H1 (cell line): ENCODE measurements at regions not wholly inside any gene's neighbourhood (a gene's known extent, or its start where the extent isn't known, plus 50 kb on each side); places are given as distances from the start of the nearest gene placed in this dataset.

Source experiments
- TF ChIP-seq, protein P1 (sequence below): fragments of 300-600 bp; sonication (generic); IDR thresholded peaks from 2 replicates; pipeline ENCODE4 v1.7.1; 2012; ENCODE audit warnings: low read length, moderate library complexity, mild to moderate bottlenecking, inconsistent platforms; ENCODE audit not compliant: insufficient replicate concordance

DNA sequence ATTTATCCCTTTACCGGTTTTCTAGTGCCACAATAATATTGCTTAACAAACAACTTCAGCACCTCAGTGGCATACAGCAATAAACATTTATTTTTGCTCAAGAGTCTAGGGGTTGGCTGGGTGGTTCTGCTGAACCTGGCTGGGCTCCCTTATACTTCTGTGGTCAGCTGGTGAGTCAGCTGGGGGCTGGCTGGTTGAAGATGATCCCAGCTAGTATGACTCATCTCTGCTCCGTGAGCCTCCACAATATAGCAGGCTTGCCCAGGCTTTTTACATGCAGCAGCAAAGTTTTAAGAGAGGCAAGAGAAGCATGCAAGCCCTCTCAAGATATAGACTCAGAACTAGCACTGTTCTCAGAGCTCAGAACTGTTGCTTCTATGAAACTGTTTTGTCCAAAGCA, 523.5 kb upstream of the CLINT1 start (continued):
- TF ChIP-seq, protein P1, sequence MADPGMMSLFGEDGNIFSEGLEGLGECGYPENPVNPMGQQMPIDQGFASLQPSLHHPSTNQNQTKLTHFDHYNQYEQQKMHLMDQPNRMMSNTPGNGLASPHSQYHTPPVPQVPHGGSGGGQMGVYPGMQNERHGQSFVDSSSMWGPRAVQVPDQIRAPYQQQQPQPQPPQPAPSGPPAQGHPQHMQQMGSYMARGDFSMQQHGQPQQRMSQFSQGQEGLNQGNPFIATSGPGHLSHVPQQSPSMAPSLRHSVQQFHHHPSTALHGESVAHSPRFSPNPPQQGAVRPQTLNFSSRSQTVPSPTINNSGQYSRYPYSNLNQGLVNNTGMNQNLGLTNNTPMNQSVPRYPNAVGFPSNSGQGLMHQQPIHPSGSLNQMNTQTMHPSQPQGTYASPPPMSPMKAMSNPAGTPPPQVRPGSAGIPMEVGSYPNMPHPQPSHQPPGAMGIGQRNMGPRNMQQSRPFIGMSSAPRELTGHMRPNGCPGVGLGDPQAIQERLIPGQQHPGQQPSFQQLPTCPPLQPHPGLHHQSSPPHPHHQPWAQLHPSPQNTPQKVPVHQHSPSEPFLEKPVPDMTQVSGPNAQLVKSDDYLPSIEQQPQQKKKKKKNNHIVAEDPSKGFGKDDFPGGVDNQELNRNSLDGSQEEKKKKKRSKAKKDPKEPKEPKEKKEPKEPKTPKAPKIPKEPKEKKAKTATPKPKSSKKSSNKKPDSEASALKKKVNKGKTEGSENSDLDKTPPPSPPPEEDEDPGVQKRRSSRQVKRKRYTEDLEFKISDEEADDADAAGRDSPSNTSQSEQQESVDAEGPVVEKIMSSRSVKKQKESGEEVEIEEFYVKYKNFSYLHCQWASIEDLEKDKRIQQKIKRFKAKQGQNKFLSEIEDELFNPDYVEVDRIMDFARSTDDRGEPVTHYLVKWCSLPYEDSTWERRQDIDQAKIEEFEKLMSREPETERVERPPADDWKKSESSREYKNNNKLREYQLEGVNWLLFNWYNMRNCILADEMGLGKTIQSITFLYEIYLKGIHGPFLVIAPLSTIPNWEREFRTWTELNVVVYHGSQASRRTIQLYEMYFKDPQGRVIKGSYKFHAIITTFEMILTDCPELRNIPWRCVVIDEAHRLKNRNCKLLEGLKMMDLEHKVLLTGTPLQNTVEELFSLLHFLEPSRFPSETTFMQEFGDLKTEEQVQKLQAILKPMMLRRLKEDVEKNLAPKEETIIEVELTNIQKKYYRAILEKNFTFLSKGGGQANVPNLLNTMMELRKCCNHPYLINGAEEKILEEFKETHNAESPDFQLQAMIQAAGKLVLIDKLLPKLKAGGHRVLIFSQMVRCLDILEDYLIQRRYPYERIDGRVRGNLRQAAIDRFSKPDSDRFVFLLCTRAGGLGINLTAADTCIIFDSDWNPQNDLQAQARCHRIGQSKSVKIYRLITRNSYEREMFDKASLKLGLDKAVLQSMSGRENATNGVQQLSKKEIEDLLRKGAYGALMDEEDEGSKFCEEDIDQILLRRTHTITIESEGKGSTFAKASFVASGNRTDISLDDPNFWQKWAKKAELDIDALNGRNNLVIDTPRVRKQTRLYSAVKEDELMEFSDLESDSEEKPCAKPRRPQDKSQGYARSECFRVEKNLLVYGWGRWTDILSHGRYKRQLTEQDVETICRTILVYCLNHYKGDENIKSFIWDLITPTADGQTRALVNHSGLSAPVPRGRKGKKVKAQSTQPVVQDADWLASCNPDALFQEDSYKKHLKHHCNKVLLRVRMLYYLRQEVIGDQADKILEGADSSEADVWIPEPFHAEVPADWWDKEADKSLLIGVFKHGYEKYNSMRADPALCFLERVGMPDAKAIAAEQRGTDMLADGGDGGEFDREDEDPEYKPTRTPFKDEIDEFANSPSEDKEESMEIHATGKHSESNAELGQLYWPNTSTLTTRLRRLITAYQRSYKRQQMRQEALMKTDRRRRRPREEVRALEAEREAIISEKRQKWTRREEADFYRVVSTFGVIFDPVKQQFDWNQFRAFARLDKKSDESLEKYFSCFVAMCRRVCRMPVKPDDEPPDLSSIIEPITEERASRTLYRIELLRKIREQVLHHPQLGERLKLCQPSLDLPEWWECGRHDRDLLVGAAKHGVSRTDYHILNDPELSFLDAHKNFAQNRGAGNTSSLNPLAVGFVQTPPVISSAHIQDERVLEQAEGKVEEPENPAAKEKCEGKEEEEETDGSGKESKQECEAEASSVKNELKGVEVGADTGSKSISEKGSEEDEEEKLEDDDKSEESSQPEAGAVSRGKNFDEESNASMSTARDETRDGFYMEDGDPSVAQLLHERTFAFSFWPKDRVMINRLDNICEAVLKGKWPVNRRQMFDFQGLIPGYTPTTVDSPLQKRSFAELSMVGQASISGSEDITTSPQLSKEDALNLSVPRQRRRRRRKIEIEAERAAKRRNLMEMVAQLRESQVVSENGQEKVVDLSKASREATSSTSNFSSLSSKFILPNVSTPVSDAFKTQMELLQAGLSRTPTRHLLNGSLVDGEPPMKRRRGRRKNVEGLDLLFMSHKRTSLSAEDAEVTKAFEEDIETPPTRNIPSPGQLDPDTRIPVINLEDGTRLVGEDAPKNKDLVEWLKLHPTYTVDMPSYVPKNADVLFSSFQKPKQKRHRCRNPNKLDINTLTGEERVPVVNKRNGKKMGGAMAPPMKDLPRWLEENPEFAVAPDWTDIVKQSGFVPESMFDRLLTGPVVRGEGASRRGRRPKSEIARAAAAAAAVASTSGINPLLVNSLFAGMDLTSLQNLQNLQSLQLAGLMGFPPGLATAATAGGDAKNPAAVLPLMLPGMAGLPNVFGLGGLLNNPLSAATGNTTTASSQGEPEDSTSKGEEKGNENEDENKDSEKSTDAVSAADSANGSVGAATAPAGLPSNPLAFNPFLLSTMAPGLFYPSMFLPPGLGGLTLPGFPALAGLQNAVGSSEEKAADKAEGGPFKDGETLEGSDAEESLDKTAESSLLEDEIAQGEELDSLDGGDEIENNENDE = no peak
